LNCaP clone FGC (cell line): ENCODE measurements at regions not wholly inside any gene's neighbourhood (a gene's known extent, or its start where the extent isn't known, plus 50 kb on each side); places are given as distances from the start of the nearest gene placed in this dataset.

Experiments used
- DNase-seq: peaks from one replicate; pipeline ENCODE4 v3.0.0-alpha.2; 2011; ENCODE audit warnings: low read depth
- H3K4me3 ChIP-seq: 2 replicates; pipeline ENCODE4 v1.5.1; 2011; ENCODE audit warnings: mild to moderate bottlenecking, low read depth, low read length, control low read depth
- TF ChIP-seq, protein P1 (sequence below): IDR thresholded peaks from 2 replicates; pipeline ENCODE4 v1.5.1; 2012; ENCODE audit warnings: mild to moderate bottlenecking; ENCODE audit not compliant: control insufficient read depth, insufficient read depth; ENCODE audit errors: extremely low read depth

DNA sequence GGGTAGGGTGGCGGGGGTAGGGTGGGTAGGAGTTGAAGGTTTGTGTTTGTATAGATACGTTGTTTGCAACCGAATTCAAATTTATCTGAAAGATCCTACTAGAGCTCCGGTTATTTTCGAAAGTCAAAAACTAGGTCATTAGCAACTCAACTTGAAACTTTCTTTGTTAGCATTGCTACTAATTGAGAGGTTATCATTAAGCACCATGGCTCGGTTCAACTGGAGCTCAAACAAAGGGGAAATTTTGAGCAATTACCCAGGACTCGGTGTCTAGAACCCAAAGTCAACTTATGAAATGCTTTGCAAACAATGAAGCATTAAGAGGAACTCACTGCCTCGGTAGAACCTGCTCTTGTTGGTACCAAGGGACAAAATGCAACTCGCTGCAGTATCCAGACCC, 207.7 kb downstream of the BCAT1 start:
- TF ChIP-seq, protein P1, sequence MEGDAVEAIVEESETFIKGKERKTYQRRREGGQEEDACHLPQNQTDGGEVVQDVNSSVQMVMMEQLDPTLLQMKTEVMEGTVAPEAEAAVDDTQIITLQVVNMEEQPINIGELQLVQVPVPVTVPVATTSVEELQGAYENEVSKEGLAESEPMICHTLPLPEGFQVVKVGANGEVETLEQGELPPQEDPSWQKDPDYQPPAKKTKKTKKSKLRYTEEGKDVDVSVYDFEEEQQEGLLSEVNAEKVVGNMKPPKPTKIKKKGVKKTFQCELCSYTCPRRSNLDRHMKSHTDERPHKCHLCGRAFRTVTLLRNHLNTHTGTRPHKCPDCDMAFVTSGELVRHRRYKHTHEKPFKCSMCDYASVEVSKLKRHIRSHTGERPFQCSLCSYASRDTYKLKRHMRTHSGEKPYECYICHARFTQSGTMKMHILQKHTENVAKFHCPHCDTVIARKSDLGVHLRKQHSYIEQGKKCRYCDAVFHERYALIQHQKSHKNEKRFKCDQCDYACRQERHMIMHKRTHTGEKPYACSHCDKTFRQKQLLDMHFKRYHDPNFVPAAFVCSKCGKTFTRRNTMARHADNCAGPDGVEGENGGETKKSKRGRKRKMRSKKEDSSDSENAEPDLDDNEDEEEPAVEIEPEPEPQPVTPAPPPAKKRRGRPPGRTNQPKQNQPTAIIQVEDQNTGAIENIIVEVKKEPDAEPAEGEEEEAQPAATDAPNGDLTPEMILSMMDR: no peak
- DNase-seq: no peak
- no peak overlapping the region for H3K4me3 ChIP-seq

DNA sequence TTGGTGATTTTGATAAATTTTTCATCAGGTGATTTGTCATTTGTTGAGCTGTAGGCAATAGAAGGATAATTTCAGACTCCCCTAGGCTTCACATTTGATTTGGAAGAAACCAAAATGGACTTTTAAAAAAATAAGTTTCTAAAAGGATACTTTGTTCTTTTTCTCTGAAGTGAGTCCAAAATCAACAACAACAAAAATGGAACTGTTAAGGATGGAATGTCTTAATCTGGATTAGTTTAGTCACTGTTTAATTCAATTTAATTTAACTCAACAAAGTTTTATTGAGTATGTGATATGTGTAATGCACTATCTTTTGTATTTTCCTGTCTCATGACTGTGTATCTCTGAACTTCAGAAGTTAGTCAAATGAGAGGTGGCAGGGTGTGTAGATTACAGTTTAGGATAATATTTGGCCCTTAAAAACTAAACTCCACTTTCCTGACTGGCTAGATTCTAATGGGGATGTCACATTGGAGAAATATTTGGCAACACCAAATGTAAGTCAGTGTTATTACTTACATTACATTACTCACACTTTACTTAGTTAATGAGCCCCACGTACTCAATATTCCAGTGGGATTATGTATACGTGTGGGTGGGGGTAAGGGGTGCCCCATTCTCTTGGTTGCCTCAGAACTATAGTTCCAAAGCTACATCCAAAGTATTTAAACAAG, 209.7 kb downstream of the BCAT1 start:
- no peak for DNase-seq
- H3K4me3 ChIP-seq: no peak overlapping the region
- TF ChIP-seq, protein P1: no peak

DNA sequence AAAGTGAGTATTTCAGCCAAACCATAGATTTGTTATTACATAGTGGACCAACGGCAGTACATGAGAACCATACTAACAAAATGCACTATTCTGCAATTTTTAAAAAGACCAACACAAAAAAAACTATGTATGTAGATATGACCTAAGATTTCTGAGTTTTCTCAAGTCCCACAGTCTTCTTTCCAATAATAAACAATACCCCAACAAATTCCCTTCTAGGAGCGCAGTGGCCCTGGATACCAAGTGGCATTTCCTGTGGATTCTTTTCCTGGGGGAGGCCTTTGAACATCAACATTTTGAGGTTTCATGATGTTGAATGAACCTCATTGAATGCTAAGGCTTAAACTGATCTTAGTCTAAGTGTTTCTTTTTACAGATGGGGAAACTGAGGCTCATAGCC, 210.5 kb downstream of the BCAT1 start:
- H3K4me3 ChIP-seq: no peak overlapping the region
- no peak for DNase-seq
- TF ChIP-seq, protein P1: no peak

DNA sequence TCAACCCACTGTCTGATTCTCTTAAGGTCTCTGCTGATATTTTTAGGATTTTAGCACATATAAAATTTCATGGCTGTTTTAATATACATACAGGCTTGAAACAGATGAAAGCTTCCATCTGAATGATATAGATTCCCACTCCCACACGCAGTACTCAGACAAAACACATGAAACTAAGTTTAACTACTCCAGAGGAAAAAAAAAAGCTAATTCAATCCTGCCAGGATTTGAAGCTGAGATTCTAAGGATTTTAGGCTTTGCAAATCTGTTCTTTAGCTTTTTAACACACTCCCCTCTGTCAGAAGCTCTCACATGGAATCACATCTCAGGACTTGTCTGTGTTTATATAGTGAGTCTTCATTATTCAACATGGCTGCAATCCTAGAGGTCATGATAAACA, 217.3 kb downstream of the BCAT1 start:
- DNase-seq: no peak
- no peak overlapping the region for H3K4me3 ChIP-seq
- TF ChIP-seq, protein P1: no peak

DNA sequence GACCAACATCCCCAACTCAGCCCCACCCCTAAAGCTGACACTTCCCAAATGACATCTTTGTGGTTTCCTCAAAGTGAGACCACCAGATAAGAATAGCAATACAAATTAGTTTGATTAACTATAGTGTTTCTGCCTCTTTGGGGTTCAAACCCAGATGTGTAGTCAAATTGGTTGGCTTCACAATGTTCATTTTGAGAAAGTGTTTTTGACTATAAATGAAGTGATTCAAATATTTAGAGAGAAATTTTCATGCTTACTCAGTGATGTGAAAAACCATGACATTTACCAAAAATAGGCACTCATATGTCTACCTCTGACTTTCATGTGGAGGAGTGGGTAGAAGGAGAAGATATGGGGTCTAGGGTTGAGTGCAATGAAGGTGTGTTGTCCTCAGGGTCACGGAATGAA, 218.4 kb downstream of the BCAT1 start:
- no peak overlapping the region for H3K4me3 ChIP-seq
- DNase-seq: no peak
- TF ChIP-seq, protein P1: no peak

DNA sequence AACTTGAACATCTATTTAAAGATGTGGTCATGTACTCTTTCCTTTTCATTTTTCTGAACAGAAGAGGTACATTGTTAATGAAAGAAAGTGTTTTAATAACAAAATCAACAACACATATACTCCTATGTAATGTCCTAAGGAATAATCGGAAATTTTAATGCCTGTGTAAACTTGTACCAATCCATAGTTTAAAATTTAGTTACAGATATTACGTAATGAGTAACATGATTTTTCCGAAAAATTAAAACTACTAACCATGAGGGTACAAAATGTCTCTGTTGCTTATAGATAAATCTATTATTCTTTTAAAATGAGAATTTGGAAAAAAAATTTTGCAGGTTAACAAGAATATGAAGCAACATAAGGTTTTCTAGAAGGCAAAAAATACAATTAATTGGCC, 220.1 kb downstream of the BCAT1 start:
- H3K4me3 ChIP-seq: no peak overlapping the region
- TF ChIP-seq, protein P1: no peak

DNA sequence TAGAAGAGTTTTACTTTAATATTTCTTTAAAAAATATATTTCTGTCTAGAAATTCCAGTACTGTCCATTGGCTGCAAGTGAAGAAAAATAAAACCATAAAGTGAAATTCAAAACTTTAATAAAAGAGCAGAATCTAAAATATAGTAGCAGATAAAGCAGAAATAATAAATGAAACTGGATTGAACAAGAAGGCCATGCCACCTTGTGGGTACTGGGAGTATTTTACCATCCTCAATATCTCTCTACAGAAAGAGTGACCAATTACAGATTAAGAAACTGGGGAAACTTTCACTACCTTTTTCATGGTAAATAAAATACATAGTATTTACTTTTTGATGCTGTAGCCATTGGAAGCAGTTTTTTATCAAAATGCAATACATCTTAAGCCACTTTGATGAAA, 220.5 kb downstream of the BCAT1 start:
- TF ChIP-seq, protein P1: peak; percentile 46
- H3K4me3 ChIP-seq: no peak overlapping the region
- no peak for DNase-seq

More for the DNA sequence above, 220.1 kb downstream of the BCAT1 start:
- DNase-seq: no peak
